ENCODE measurements at regions not wholly inside any gene's neighbourhood (a gene's known extent, or its start where the extent isn't known, plus 50 kb on each side); places are given as distances from the start of the nearest gene placed in this dataset.

DNA sequence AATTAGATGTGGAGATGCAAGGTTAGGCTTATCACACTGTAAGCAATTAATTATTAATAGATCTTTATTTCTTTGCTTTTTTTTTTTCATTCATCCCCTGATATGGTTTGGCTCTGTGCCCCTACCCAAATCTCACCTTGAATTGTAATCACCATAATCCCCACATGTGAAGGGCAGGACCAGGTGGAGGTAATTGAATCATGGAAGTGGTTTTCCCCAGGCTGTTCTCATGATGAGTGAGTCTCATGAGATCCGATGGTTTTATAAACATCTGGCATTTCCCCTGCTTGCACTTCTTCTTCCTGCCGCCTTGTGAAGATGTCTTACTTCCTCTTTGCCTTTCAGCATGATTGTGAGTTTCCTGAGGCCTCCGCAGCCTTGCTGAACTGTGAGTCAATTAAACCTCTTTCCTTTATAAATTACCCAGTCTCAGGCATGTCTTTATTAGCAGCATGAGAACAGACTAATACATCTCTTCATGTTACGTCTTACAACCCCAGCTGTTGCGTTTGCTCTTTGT is 333.8 kb downstream of the CDH26 start:
- DNase-seq: no peak

DNA sequence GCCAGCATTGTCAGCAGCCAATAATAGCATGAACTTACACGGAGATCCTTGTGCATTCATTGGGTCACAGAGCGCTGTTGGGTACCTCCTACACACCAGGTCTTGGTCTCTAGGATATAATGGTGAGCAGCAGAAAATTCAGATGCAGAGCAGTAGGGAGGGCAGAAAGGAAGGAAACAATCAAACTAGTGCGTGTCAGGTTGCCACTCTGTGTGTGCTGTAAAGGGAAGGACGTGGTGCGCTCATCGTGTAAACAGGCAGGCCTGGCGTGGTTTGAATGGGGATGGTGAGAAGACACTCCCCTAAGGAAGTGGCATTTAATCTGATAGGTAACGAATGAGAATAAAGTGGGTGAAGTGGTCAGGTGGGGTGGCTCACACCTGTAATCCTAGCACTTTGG is 336.4 kb downstream of the CDH26 start:
- DNase-seq: no peak

DNA sequence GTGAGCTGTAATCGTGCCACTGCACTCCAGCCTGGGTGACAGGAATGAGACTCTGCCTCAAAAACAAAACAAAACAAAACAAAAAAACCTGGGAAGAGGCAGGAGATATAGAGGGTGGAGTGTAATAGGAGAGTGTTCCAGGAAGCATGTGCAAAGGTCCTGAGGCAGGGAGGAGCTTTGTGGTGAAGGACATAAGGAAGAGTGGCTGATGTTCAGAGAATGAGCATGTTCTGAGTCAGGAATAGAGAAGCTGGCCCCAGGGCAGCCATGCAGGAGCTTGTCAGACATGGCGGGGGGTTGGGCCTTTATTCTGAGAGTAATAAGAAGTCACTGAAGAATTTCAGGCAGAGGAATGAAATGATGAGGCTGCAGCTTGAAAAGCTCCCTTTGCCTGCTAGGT is 337.0 kb downstream of the CDH26 start:
- no peak for DNase-seq

DNA sequence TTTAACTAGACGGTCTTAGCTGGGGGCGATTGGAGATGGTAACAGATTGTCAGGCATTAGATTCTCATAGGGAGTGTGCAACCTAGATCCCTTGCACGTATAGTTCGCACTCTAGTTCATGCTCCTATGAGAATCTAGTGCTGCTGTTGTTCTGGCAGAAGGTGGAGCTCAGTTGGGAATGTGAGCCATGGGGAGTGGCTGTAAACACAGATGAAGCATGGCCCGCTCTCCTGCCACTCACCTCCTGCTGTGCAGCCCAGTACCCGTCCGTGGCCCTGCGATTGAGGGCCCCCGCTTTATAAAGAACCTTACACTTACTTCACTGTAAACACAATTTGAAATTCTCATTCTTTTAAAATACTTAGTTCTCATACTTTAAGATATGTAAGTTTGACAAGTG is 339.4 kb downstream of the CDH26 start:
- DNase-seq: no peak

DNA sequence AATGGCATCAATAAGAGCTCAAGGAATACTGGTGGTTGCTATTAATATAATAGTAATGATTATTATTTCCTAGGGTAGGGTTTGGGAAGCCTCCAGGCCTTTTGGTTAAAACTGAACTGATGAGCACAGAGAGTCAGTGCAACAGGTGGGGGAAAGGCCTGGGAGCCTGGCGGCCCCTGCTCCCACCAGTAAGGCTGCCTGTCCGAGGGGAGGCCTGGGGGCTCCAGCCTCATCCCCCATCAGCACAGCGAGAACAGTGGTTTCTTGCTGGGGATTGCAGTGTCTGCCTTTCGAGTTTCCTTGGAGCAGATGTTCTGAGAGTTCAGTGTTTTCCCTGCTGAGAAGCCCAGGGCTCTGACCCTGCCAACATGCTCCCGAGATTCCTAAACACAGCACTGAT is 340.4 kb downstream of the CDH26 start:
- DNase-seq: no peak

DNA sequence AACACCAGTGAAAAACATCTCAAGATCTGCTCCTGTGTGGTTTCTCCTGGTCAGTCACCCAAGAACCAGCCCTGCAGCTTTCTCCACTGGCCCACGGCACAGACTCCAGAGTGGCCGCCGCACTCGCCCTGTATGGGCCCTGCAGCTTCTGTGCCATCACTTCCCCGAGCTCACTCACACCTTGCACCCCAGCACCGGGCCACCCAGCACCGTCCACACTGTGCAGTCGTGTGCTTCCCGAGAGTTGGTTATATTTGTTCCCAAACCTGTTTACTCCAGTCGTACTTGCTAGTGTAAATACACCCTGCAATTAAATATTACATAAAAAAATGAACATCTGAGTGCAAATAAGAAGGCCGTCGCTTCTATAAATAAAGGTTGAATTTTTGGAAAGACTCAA is 341.7 kb downstream of the CDH26 start:
- DNase-seq: no peak

DNA sequence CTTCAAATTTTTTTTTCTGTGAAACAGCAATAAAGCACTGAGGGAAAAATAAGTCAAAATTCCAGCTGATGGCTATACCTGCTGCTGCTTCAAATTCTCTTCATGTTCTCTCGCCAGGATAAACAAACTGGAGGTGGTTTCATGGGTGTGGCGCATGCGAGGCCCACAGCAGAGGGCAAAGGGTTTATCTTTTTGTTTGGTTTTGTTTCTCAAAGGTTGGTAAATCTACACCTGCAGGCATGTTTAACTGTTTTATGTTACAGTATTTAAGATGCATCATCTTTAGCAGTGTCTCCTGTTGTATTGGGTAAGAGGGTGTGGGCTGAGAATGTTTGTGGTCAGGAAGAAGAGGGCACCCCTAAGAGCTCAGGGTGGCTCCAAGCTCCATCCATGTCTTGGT is 342.2 kb downstream of the CDH26 start:
- no peak for DNase-seq

DNA sequence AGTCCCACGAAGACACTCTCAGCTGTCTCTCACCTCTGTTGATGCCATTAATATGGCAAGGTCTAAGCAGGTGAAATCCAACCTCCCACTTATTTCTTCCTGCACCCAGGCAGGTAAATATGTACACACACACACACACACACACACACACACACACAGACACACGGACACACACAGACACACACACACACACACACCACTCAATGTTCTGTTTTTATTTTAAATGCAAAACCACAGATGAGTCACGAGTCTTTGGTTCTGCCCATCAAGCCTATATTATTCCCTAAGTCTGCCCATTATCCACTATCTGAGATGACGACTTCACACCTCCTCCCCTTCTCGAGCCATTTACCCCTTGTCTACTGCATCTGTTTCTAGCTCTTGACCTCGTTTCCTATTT is 344.7 kb downstream of the CDH26 start:
- DNase-seq: no peak

DNA sequence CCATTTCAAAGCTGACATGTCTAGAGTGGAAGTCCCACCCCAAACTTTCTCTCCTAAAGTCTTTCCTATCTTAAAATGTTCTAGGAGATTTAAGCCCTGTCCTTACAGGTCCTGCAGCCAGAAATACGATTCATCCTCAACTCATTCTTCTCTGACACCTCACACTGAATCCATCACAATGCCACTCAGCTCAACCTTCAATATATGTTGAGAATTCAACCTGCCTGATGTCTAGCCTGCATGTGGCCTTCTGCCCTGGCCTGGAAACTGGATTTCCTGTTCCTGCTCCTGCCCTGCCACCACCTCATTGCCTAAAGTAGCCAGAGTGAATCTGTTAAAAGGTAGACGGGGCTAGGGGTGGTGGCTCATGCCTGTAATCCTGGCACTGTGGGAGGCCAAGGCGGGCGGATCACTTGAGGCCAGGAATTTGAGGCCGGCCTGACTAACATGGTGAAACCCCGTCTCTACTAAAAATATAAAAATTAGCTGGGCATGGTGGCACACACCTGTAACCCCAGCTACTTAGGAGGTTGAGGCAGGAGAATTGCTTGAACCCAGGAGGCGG is 345.9 kb downstream of the CDH26 start:
- no peak for DNase-seq

DNA sequence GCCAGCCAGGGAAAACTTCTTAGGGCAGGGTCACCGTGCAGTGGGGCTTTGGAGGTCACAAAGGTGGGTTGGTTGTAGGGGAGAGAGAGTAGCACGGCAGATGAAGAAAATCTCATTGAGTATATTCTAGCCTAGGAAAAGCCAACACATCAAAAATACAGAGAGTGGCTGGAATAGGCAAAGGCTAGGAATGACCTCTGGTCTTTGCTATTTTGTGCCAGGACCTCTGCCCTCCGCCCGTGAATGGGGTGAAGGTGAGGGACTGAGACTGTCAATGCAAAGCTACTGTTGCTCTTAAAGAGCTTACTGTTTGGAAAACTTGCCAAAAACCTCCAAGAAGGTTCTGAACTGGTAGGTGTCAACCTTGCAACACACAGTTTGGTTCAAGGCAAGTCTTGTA is 346.7 kb downstream of the CDH26 start:
- no peak for DNase-seq

DNA sequence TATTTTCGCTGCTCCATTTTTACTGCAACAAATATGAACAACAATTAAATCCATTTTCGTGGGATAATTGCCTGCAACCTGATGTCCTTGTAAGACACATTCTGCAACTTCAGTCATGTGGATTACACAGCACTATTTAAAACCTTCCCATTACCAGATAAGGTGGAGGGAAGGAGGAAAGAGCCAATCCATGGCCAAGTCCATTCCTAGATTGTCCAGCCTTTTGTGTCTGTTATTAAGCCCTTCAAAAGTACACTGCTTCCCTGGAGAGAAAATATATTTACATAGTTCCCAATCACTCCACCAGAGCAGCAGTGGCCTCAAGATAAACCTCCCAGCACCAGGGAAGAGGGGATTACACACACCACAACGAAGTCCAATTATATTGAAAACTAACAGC is 347.9 kb downstream of the CDH26 start:
- no peak for DNase-seq

DNA sequence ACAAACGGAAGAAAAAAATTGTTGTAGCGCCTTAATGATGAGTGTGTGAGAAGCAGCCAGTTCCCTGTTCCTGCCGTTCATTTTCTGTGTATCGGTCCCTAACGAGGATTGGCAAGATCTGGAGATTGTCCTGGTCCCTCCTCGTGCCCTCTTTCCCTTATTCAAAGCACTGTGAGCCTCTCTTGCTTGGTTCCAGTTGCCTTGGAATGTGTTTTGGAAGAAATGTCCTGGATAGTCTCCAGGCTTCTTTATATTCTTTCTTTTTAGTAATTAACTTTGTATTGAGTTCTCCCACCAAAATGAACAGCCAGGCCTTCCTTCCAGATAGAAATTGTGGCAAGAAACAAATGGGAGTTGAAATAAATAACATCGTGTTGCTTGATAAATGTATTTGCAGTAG is 348.3 kb downstream of the CDH26 start:
- DNase-seq: no peak

DNA sequence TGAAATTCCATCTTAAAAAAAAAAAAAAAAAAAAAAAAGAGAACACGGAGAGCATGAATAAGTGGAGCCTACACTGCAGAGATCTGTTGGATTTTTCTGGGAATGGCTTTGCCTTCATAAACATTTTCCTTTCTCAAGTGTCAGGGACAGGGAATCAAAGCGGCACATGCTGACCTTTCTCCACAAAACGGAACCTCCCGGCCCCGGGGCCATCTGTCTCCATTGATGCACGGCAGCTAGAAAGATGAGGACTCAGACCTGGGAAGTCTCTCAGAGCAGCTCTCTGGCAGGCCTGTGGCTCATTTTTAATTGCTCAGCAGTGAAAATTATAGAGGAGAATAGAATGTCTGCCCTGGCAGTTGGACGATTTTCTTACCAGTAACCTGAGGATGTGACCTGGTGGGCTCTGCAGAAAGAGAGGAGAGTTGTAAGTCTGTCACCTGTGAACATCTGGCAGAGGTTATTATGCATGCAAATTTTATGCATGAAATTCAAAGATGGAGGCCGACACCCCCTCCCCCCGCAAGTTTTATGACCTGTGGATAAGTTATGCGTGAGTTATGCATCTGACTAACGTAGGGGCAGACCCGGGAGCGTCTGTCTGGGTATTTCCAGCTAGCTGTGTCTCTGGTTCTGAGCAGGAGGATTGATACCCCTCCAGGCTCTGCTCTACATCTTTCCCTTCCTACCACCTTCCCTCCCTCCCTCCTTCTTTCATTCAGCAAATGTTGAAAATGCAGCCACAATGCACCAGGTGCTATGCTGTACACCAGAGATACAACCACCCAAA is 352.5 kb downstream of the CDH26 start:
- DNase-seq: no peak

DNA sequence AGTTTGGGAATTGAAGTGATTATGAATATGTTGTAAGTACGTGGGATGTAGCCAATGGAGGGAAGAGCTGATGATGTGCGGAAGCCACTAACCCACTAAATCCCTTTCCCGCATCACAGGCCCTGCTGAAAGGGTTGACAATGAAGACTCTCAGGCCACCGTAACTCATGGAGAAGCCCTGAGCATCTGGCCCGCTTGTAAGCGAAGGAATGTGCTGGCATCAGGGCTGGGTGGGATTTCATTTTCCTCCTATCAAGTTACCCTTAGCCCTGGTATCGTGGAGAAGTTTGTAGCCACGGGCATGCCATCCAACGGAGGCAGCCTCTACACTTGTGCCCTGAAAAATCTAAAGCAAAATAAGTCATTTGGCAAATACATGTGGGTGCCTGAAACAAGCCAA is 355.0 kb downstream of the CDH26 start:
- no peak for DNase-seq

DNA sequence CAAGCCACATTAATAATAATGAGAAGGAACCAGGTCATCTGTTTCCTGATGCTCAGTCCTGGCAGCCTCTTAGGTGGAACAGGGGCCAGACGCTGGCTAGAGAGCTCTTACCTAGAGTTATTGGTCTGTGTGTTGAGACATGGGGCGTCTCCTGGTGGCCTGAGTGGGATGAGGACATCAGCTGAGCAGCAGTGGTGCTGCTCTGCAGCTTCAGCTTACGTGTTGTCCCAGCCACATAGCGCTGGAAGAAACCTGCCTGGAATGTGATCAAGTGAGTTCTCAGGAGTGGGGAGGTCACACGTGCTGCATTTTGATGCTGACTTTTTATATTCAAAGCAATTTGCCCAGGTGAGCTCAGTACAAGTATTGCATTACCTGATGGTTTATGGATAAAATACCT is 355.4 kb downstream of the CDH26 start:
- no peak for DNase-seq

DNA sequence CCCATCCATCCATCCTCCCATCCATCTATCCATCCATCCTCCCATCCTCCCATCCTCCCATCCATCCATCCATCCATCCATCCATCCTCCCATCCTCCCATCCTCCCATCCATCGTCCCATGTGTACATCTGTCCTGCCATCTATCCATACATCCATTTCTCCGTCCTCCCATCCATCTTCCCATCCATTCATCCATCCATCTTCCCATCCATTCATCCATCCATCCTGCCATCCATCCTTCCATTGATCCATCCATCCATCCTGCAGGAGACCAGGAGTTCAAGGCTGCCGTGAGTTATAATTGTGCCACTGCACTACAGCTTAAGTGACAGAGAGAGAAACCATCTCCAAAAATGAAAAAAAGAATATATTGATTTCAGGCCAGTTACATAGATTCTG is 356.5 kb downstream of the CDH26 start:
- DNase-seq: no peak

DNA sequence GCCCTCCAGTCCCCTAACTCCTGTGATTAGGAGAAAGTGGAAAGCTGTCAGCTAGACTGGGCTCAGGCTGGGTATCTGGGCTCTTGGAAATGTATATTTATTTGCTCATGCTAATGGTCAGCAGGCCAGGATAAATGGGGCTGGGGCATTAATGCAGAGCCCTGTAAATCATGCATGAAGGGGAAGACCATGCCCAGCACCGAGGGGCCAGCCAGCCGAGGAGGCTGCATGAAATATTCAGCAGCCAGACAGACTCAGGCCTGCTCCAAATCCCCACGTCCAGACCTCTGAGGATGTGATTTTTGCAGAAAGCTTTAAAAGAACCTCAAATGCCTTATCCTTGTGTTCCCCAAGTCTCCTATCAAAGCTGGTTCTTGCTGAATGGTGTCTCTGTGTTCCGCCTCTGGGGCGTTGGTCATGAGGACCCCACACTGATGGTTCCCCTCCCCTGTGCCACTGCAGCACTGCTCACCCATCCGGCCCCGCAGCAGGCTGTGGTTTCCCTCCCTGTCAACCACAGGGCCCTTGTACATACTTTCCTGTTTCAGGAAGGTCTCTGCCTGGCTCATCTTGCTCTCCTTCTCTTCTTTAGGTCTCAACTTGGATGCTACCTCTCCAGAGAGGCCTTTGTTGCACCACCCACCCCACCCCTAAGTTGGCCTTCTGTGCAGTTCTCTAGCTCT is 358.4 kb downstream of the CDH26 start:
- DNase-seq: no peak

DNA sequence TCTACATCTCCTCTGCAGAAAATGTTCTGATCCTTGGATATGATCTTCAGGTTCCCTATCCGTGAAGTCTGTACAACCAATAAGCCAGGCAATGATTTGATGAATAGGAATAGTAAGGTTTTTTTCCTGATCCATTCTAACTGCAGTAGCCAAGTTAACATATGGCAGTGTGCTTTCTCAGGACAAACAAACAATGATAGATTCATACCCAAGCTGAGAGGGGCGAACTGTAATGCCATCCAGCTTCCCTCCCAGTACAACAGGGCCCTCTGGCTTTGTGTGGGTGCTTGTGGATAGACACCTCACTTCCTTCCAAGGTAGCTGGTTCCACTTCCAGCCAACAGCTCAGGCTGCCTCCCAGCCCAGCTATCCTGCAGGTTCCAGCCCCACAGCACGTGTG is 359.2 kb downstream of the CDH26 start:
- no peak for DNase-seq

DNA sequence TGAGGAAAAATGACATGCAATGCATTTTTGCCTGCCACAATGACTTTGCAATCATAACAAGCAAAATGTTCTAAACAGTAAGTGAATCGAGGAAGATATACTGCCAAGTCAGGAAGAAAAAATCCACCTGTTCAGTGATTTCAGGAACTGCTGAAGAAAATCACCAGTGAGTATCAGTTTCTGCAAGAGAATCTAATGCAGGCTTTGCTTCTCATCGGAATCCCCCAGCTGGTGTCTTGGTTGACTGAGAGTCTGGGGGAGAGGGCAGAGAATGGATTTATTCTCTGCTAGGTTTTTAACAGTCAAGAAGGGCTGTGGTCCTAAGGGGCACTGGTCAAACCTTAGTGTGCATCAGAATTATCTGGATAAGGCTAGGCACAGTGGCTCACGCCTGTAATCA is 363.4 kb downstream of the CDH26 start:
- DNase-seq: no peak

DNA sequence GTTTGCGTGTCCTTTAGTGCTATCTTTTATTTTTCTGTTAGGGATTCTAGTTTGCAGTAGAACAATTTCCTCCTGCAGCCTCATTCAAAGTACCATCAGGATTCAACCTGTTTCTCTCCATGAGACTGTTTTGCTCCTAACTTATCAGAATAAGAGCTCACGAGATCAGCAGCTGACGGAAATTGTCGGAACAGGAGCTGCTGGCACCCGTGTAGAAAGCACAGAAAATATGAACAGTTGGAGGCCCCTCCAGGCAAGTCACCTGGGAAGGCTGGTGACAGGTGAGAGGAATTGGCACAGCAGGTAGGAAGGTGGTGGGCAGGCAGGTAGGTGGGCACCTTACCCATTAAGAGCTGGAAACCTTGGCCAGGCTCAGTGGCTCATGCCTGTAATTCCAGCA is 368.6 kb downstream of the CDH26 start:
- no peak for DNase-seq

DNA sequence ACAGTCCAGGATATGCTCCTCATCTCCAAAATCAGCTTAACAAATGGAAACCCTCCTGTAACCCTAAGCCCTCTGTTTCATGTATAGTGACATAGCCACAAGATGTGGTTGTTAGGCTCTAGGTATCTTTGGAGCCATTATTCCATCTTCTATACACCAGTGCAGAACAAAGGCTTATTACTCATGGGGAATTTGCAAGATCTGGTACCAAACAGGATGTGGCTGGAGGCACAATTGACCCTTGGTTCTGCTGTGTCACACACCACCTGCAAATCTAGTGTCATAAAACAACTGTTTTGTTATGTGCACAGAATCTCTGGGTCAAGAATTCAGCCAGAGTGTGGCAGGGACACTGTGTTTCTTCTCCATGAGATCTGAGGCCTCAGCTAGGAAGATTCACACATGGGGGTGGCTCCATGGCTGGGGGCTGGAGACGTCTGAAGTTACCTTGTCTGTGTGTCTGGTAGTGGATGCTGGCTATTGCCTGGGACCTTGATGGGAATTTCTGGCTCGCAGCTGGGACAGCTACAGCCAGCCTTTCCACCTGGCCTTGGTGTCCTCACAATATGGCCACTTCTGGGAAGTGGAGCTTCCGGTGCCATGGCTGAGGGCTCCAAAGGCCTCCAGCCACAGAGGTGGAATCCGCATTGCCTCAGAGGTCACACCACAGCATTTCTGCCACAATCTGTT is 369.9 kb downstream of the CDH26 start:
- DNase-seq: no peak

DNA sequence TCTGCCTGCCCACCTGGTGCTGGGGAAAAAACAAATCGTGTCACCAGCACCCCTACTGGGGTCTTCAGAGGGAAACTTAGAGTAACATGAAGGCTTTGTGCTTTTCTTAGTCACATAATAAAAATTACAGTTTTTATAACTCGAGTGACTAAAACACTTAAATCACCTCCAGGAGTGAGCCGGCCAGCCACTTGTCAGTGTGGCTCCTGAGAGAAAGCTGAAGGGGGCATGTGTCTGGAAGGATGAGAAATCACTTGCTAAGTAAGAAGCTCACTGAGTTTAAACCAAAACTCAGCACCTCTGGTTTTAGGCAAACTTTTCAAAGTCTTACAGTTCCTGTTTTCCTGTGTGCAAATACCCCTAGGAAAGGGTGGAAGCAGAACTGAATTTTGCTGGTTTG is 372.2 kb downstream of the CDH26 start:
- no peak for DNase-seq

DNA sequence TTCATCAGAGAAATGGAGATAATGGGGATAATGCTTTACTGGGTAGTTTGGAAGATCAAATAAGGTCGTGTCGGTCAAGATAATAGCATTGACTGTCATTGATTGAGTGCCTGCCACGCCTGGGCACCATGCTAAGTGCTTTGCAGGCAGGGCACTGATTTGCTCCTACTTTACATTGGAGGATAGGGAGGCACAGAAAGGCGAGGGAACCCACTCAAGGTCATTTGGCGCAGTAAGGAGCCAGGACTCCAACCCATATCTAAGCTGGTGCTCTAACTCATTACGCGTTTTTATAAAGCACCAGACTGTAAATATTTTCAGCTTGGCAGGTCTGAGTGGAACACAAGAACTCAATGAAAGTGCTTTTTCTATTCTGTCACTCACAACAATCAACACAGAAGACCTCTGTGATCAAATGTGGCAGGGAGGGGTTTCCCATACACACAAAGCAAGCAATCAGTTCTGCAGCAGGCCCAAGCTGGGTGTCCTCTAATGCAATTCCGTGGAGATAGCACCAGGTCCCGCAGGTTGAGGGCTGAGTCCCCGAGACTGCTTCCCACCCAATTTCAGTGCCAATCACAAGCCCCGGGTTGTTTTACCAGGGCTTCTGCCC is 373.6 kb downstream of the CDH26 start:
- no peak for DNase-seq

Data from NCI-H1092 (cell line).